Pancreas (tissue), 10 donors: ENCODE measurements at regions not wholly inside any gene's neighbourhood (a gene's known extent, or its start where the extent isn't known, plus 50 kb on each side); places are given as distances from the start of the nearest gene placed in this dataset.
"Not testable (repeated sequence)": the region's sequence is repeated elsewhere in the genome, so short reads cannot be mapped to it uniquely, and the experiment has no call there.

Experiments used
- ATAC-seq, 4 donors: fragments of 200-7000 bp; cut with Tn5 transposase; one replicate each; pipeline versions ENCODE4 v1.8.0 to v1.9.1; 2020; ENCODE audit warnings: mild to moderate bottlenecking in 4 of 4, moderate library complexity in 4 of 4
- DNase-seq, 6 donors: peaks; one replicate each; pipeline ENCODE4 v3.0.0-alpha.2; 2020
- FAIRE-seq: peaks from 2 replicates; lab custom pipeline; 2012; peaks lifted over from hg19 to GRCh38; lab: Jason Lieb, UNC
- H3K27ac ChIP-seq, 4 donors: fragments of 200-600 bp; sonication (generic); 1 replicate in 3 of 4; 2 replicates in 1 of 4; pipeline versions ENCODE4 v1.5.0 to v1.8.0; 2020
- H3K27me3 ChIP-seq, 4 donors: fragments of 200-600 bp; one replicate each; pipeline ENCODE4 v1.8.0; 2021
- H3K36me3 ChIP-seq, 3 donors: fragments of 200-600 bp; sonication (generic) in 1 of 3; one replicate each; pipeline versions ENCODE4 v1.5.0 to v1.8.0; 2020 to 2021
- H3K4me1 ChIP-seq, 3 donors: fragments of 200-600 bp; one replicate each; pipeline ENCODE4 v1.8.0; 2021
- H3K4me3 ChIP-seq, 4 donors: fragments of 200-600 bp; sonication (generic) in 2 of 4; one replicate each; pipeline versions ENCODE4 v1.5.0 to v1.8.0; 2020 to 2021
- H3K9me3 ChIP-seq, 4 donors: fragments of 200-600 bp; one replicate each; pipeline ENCODE4 v1.8.0; 2021
- WGBS, 2 donors: extraction: QIAGEN DNeasy Blood & Tissue Kit; methylation state at CpG; one replicate each; pipeline ENCODE4 v1.1.7; 2013; 5-methylcytosine and 5-hydroxymethylcytosine counted together
- intact Hi-C, 3 donors: fragments of 100-400 bp; cut with DNase I; formaldehyde crosslinking; loops; one replicate each; pipeline versions ENCODE4 v1.11.1 to v1.14.2; 2022
- TF ChIP-seq, protein P1 (sequence below), 4 donors: fragments of 200-600 bp; sonication (generic) in 3 of 4; IDR thresholded peaks; one replicate each; pipeline versions ENCODE4 v1.5.0 to v1.8.0; 2021; ENCODE audit warnings: antibody characterized with exemption in 4 of 4
- donor health status: healthy with polysubstance abuse.
- donor health status: DM: no; HTN: no; CAD: no; lungs with moderate emphysema.
- donor health status: DM: no; HTN: no; CAD: no.
- donor health status: control.
- donor health status: control.
- donor health status: Bipolar disorder and iron deficiency.
- donor health status: DM: yes; HTN: yes; CAD: no.
- donor health status: DM: no; HTN: no; CAD: no.
- donor health status: DM: no; HTN: no; CAD: no.
- donor health status: DM: yes; HTN: yes; CAD: no.

DNA sequence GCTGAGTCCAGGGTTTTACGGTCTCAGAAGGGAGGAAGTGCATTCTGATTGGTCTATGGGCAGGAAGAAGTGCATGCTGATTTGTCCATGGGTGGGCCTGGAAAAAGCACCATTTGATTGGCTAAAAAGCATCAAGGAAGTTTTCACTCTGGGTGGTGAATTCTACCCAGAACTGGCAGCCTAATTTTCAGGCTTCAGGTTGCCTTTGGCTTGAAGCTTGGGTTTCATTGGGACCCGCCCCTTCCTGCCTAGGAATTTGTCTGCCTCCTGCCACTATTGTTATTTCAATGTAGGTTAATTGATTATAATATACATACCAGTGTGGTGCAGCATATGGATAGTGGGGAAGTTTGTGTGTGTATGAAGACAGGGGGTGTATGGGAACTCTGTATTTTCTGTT lies 1355.9 kb downstream of the SI start:
- H3K27me3 ChIP-seq = no peaks in the 10 kb centered on the region
- H3K4me1 ChIP-seq = no peaks in the 10 kb centered on the region
- 62 to 71% methylated on average over 2 of the region's 2 CpGs for WGBS, 2 donors
- TF ChIP-seq, protein P1, sequence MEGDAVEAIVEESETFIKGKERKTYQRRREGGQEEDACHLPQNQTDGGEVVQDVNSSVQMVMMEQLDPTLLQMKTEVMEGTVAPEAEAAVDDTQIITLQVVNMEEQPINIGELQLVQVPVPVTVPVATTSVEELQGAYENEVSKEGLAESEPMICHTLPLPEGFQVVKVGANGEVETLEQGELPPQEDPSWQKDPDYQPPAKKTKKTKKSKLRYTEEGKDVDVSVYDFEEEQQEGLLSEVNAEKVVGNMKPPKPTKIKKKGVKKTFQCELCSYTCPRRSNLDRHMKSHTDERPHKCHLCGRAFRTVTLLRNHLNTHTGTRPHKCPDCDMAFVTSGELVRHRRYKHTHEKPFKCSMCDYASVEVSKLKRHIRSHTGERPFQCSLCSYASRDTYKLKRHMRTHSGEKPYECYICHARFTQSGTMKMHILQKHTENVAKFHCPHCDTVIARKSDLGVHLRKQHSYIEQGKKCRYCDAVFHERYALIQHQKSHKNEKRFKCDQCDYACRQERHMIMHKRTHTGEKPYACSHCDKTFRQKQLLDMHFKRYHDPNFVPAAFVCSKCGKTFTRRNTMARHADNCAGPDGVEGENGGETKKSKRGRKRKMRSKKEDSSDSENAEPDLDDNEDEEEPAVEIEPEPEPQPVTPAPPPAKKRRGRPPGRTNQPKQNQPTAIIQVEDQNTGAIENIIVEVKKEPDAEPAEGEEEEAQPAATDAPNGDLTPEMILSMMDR (IDR thresholded peaks at IDR 0.05) = no peak
- no peak for ATAC-seq
- H3K9me3 ChIP-seq = no peaks in the 10 kb centered on the region
- FAIRE-seq = no peak
- H3K27ac ChIP-seq = no peak overlapping the region
- no peak overlapping the region for H3K4me3 ChIP-seq
- H3K36me3 ChIP-seq = no peaks in the 10 kb centered on the region
- intact Hi-C loops = no loop called here
- DNase-seq = no peak

DNA sequence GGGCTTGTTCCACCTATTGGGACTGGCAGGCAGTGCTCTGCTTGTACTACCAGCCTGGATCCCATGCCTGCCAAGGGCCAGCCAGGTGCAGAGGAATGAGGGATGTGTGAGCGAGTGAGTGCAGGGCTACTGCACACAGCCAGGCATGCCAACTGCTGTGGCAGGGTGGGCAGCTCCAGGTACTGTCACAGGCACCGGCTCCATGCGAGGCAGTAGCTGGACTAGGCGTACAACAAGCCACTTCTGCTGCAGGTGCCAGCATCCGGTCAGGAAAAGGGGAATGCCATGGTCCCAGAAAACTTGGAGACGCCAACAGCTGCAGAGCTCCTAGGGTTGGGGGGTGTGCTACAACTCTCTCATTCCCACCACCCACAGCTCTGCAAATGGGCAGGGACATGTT lies 1356.7 kb downstream of the SI start:
- peak in 1 of 6 donors; percentile 33 for DNase-seq
- no peak for FAIRE-seq
- Histone ChIP-seq H3K4me3 (no peak overlapping the region), H3K27me3 (no peaks in the 10 kb centered on the region), H3K9me3 (no peaks in the 10 kb centered on the region), H3K4me1 (no peaks in the 10 kb centered on the region), H3K27ac (no peak overlapping the region), H3K36me3 (no peaks in the 10 kb centered on the region)
- intact Hi-C loops = no loop called here
- WGBS, 2 donors = 65 to 87% methylated on average over 6 of the region's 6 CpGs
- no peak for ATAC-seq
- TF ChIP-seq, protein P1 (IDR thresholded peaks at IDR 0.05) = no peak

DNA sequence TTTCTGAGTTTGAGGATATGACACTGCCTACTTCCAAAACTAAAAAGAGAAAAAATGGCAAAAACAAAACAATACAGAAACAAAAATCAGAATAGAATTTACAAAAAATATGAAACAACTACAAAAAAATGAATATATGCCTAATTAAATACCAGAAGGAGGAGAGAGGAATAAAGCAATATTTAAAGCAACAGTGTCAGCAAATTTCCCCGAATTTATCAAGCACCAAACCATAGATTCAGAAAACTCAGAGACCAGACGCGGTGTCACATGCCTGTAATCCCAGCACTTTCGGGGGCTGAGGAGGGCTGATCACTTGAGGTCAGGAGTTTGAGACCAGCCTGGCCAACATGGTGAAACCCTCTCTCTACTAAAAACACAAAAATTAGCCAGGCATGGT lies 1360.9 kb downstream of the SI start:
- intact Hi-C loops = no loop called here
- Histone ChIP-seq H3K9me3 (no peaks in the 10 kb centered on the region), H3K4me3 (no peak overlapping the region), H3K4me1 (no peaks in the 10 kb centered on the region), H3K27ac (no peak overlapping the region), H3K36me3 (no peaks in the 10 kb centered on the region), H3K27me3 (no peaks in the 10 kb centered on the region)
- no peak for FAIRE-seq
- ATAC-seq = no peak
- DNase-seq = no peak
- whole genome bisulfite sequencing, 2 donors = 74 to 86% methylated on average over 4 of the region's 4 CpGs
- TF ChIP-seq, protein P1 (IDR thresholded peaks at IDR 0.05) = no peak

DNA sequence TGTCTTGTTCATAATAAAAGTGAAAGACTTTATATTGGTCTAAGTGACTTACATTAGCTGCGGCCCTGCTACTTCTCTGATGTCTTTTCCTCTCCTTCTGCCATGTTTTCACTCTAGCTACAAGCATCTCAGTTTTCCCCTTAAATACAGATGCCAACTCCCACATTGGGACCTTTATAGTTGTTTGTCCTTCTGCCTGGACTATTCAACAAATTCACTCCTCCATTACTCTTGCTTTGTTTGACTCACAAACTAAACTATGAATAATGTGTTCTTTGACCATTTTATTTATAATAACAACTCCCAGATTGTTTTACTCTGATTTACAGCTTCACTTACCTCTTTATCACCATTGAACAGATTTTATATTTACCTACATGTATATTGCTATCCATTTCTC lies 1369.9 kb downstream of the SI start:
- DNase-seq = no peak
- TF ChIP-seq, protein P1 (IDR thresholded peaks at IDR 0.05) = no peak
- ATAC-seq = no peak
- Histone ChIP-seq H3K27ac (no peak overlapping the region), H3K27me3 (no peaks in the 10 kb centered on the region), H3K9me3 (no peaks in the 10 kb centered on the region), H3K4me1 (no peaks in the 10 kb centered on the region), H3K36me3 (no peaks in the 10 kb centered on the region), H3K4me3 (no peak overlapping the region)
- 63 to 89% methylated on average over 1 of the region's 1 CpG for WGBS, 2 donors
- no peak for FAIRE-seq
- intact Hi-C loops = no loop called here

DNA sequence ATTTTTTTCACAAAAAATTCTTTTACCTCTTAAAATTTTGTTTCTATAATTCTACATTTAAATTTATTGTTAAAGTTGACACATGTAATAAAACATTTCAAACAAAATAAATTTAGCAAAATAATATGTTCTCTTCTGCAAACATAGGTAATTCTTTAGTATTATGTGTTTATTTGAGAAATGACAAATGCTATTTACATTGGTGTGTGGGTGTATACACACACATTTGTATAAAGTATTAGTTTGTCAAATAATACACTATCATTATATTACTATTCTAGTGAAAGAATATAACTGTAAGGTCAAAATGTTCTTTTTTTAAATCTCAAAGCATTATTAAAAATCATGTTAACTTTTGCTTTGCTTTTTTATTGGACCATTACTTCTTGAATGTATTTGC lies 1370.6 kb downstream of the SI start:
- FAIRE-seq = peak; percentile 41
- intact Hi-C loops = no loop called here

DNA sequence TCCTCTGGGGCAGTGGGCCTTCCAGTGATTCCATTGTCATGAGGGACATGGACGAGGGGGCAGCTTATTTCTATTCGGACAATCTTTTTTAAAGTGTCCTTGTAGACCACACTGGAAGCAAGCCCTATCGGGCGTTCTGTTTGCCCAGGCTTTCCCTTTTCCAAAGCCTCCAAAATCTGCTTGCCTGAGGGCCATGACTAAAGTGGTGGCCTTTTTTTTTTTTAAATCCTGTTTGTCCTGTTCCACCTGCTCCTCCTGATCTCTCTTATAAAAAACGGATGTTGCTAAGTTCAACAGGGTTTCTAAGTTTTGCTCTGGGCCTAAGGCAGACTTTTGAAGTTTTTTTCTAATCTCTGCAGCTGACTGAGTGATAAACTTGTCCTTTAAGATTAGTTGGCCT lies 1380.1 kb downstream of the SI start:
- WGBS, 2 donors = 37% methylated on average over 5 of the region's 5 CpGs
- H3K4me1 ChIP-seq, H3K27me3 ChIP-seq, DNase-seq, H3K27ac ChIP-seq, H3K9me3 ChIP-seq, H3K4me3 ChIP-seq, ATAC-seq, FAIRE-seq, intact Hi-C loops, H3K36me3 ChIP-seq: not testable (repeated sequence)

More for the DNA sequence above, 1370.6 kb downstream of the SI start:
- no peak overlapping the region for H3K4me3 ChIP-seq
- TF ChIP-seq, protein P1 (IDR thresholded peaks at IDR 0.05) = no peak
- no peaks in the 10 kb centered on the region for H3K9me3 ChIP-seq
- no peaks in the 10 kb centered on the region for H3K36me3 ChIP-seq
- no peak overlapping the region for H3K27ac ChIP-seq
- H3K4me1 ChIP-seq = no peaks in the 10 kb centered on the region
- ATAC-seq (no peak), DNase-seq (no peak)
- H3K27me3 ChIP-seq = no peaks in the 10 kb centered on the region
